Stimulated activated naive CD8-positive, alpha-beta T cell treated with anti-CD3 and anti-CD28 coated beads, Interleukin-15, Interleukin-2, amounts not matched to agents 100 U/mL and 50 U/mL, for 24 hours (primary cell): ENCODE measurements at regions not wholly inside any gene's neighbourhood (a gene's known extent, or its start where the extent isn't known, plus 50 kb on each side); places are given as distances from the start of the nearest gene placed in this dataset.

ENCODE experiments used
- ATAC-seq: fragments of 150-1000 bp; cut with Tn5 transposase; one replicate; pipeline ENCODE4 v1.10.0; 2021
- DNase-seq: peaks from one replicate; pipeline ENCODE4 v3.0.0; 2021

GRCh38 chr10:57015595-57016318, 654.7 kb upstream of the ZWINT start:
- DNase-seq, result no peak
- no peak for ATAC-seq

GRCh38 chr10:57015187-57015586, 654.1 kb upstream of the ZWINT start:
- ATAC-seq, result no peak
- no peak for DNase-seq

DNA sequence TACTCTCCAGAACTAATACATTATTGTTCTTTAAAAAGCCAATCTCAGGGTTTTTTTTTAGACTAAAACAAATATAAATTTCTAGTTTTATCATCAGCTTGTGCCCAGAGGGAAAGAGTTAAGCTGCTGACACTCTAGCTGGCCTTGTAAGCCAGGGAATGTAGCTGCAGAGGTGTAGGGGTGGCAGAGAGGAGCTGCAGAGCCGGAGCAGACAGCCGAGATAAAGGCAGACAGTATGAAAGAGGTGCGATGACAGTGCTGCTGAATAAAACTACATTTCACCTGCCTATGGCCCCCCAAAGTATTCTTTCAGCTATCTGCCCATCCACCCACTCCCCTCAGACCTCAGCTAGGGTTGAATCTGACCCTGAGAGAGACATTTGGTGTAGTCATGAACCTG, 653.7 kb upstream of the ZWINT start:
- DNase-seq, result no peak
- no peak for ATAC-seq

- DNase-seq (no peak), ATAC-seq (no peak)
Observed at GRCh38 chr10:57008189-57008588, 647.1 kb upstream of the ZWINT start.

GRCh38 chr10:56991591-56992069, 630.6 kb upstream of the ZWINT start:
- ATAC-seq (no peak), DNase-seq (no peak)

- DNase-seq (no peak), ATAC-seq (no peak)
Observed at GRCh38 chr10:56975513-56975912, 614.5 kb upstream of the ZWINT start.

GRCh38 chr10:56973766-56974165, 612.7 kb upstream of the ZWINT start:
- no peak for ATAC-seq
- no peak for DNase-seq

DNA sequence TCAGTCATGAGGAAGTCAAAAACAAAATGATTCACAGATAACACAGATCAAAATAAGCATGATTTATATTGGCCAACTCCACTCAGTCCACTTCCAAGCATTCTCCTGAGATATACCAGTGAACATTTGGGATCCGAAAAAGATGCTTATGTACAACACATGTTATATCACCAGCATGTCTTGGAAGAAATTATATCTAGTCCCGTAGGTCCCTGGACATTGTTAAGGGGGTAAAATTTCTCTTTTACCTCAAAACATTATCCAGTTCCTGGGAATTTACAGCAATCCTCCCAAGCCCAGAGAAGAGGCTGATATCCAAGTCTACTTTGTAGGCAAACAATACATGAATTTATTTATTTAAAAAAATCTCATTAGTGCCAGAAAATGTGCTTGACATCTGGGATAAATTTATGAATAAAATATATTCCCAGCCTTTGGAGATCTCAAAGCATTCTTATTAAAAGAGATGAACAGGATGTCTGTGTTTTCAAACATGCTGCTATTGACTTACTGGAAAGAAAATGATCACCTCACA, 582.2 kb upstream of the ZWINT start:
- no peak for ATAC-seq

DNA sequence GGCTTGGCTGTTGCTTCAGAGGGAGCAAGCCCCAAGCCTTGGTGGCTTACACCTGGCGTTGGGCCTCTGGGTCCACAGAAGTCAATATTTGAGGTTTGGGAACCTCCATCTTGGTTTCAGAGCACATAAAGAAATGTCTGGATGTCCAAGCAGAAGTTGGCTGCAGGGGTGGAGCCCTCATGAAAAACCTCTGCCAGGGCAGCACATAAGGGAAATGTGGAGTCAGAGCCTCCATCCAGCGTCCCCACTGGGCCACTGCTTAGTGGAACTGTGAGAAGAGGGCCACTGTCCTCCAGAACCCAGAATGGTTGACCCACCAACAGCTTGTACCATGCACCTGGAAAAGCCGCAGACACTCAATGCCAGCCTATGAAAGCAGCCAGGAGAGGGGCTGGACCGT, 573.5 kb upstream of the ZWINT start:
- DNase-seq (no peak), ATAC-seq (no peak)

More for the DNA sequence above, 582.2 kb upstream of the ZWINT start:
- DNase-seq, result no peak

DNA sequence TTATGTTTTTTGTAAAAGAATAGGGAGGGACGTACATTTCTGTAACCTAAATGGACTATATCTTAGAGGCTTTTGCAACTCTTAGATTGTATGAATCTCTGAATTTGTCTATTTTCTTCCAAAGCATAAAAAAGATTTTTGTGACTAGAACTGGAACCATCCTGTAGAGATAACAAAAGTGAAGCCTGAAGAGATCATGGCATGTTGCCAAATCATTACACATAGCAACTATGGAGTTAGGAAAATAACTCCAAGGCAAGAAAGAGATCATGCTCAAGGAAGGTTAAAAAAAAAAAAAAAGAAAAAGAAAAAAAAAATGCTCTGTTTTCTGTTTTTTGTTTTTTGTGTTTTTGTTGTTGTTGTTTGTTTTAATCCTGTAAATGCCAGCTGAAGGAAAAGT, 567.7 kb upstream of the ZWINT start:
- DNase-seq (no peak), ATAC-seq (no peak)

- DNase-seq (no peak), ATAC-seq (no peak)
Observed at GRCh38 chr10:56927701-56928100, 566.6 kb upstream of the ZWINT start.

- DNase-seq (no peak), ATAC-seq (no peak)
Observed at GRCh38 chr10:56920601-56921261, 559.7 kb upstream of the ZWINT start.

DNA sequence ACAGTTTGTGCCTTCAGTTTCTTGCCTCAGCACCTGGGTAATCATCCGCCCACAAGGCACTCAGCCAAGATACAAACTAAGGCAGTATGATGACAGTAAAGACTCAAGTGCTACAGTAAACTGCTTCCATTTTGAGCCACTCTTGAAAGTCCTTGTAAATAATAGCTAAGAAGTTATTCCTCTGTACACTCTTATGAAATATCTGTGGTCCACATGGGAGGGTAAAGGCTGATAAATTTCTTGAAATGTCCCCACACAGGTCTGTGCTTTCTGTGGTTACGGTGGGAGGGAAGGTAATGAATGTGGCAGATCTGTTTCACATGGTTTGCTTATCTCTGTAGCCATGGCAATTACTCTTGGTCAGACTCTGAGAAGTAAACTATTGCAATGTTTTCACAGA, 551.0 kb upstream of the ZWINT start:
- DNase-seq (no peak), ATAC-seq (no peak)

DNA sequence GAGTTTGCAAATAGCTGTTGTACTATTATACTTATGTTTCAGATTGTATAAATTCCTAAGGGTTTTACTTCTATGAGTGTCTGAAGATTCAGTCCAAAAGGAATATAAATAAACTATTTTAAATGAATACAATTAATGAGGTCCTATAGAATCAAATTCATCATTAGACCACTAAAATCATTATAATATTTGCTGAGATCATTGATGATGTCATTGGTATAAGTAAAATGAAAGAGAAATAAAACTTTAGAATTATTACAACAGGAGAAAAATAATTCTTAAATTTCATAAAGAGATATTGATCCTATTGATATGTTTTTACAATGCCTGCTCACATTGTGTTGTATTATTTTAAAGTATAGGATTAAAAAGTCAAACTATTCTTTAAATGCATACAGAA, 544.0 kb upstream of the ZWINT start:
- DNase-seq (no peak), ATAC-seq (no peak)

DNA sequence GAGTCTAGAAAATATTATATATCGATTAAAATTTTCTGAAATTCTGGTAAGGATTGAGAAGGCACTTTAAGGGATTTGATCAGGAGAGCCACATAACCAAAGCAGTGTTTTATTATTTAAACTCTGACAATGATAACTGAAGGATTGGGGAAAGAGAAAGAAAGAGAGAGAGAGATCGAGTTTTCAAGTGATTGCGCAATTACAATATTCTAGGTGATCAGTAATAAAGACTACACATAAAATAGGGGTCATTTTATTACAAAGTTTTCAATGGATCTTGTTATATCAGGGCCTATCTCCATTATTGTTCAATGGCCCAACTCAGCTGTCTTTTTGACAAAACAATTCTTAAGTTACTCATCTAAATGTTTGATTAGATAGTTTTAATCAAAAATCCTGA, 541.5 kb upstream of the ZWINT start:
- no peak for ATAC-seq
- no peak for DNase-seq

GRCh38 chr10:56895306-56895705, 534.2 kb upstream of the ZWINT start:
- DNase-seq, result no peak
- no peak for ATAC-seq

DNA sequence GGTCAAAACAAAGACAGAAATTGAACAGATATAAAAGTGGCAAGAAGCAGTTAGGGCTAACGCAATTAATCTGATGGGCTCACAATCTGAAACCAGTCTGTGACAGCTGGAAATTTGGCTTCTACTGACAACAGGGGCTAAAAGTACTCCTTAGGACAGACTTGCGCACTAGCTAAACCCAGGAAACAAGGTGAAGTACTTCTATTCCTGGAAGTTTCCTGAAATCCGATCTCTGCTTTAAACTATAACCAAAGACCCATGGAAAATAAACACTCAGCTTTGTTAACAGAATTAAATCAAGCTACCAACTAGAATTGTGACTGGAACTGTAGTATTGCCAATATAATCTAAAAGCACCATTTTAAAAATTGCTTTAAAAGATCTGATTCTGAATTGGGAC, 520.2 kb upstream of the ZWINT start:
- ATAC-seq, result no peak
- no peak for DNase-seq

- ATAC-seq, result no peak
- no peak for DNase-seq
Observed at GRCh38 chr10:56880606-56881005, 519.5 kb upstream of the ZWINT start.

- no peak for DNase-seq
- ATAC-seq, result no peak
Observed at GRCh38 chr10:56874950-56875349, 513.9 kb upstream of the ZWINT start.

- no peak for ATAC-seq
- DNase-seq, result no peak
Observed at GRCh38 chr10:56871160-56871668, 510.2 kb upstream of the ZWINT start.

DNA sequence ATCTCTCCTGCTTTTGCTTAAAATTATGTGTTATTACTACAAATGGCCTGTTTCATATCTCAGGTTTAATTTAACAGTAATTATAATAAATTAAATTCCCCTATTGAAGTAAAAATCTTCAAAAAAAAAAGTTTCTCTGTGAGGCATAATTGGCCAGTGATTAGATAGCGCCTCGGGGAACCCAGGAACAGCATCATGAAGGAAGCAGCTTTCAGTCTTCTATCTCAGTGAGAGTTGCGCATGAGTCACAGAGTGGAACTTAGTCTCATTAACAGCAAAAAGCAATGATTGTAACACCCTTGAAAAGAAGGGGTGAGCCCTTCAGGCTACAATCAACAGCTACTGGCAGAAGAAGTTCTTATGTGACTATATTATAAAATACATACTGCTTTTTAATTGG, 506.2 kb upstream of the ZWINT start:
- DNase-seq (no peak), ATAC-seq (no peak)

- no peak for ATAC-seq
Observed at GRCh38 chr10:56856569-56856968, 495.5 kb upstream of the ZWINT start.

GRCh38 chr10:56844978-56845529, 484.0 kb upstream of the ZWINT start:
- DNase-seq (no peak), ATAC-seq (no peak)

More at GRCh38 chr10:56856569-56856968, 495.5 kb upstream of the ZWINT start:
- DNase-seq, result no peak
